GM21423 (cell line): ENCODE measurements at regions not wholly inside any gene's neighbourhood (a gene's known extent, or its start where the extent isn't known, plus 50 kb on each side); places are given as distances from the start of the nearest gene placed in this dataset.
"Not testable (repeated sequence)": the region's sequence is repeated elsewhere in the genome, so short reads cannot be mapped to it uniquely, and the experiment has no call there.

ENCODE experiments used
- ATAC-seq: cut with Tn5 transposase; IDR thresholded peaks from one replicate; pipeline ENCODE4 v1.9.1; 2021; ENCODE audit warnings: mild to moderate bottlenecking, moderate library complexity; ENCODE audit not compliant: unreplicated experiment

DNA sequence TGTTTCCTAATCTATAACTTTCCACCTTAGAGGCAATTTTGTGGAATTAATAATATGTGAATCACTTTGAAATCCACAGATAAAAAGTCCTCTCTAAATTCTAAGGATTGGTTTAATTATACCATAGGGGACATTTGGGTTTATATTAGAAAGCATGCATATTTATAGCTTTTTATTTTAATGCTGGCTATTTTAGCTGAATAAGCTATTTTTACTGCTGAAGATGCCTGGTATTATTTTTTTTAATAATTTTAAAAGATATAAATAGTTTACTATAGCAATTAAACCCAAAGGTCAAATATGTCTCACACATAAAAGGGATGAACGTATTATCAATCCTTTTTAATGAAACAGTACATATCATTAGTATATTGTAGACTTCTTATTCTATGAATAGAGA, 415.4 kb downstream of the MAGEB5 start:
- ATAC-seq = no peak

DNA sequence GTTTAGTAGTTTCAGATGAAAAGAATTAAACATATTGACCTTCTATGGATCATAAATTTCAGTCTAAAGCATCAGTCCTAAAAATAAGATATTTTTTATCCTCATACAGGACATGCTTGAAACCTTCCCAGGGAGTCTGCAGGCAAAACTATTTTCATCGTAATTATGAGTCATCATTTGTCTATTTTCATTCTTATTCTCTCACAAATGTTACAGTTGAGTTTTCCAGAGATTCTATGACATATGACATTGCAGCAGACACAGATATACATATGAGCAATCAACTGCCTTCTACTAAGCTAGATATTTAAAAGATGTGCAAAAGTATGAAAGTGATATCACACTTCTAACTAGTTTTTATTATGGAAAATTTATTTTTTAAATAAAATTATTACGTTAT, 398.0 kb downstream of the MAGEB5 start:
- no peak for ATAC-seq

DNA sequence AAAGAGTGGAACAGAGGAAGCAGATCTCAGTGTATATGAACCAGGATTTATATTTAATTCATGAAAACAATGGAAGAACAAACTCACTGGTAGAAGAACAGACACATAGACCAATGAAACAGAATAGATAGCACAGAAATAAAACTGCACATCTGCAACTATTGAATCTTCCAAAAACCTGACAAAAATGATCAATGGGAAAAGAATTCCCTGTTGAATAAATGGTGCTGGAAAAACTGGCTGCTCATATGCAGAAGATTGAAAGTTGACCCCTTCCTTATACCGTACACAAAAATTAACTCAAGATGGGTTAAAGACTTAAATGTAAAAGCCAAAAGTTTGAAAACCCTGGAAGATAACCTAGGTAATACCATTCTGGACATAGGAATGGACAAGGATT, 391.0 kb downstream of the MAGEB5 start:
- no peak for ATAC-seq

DNA sequence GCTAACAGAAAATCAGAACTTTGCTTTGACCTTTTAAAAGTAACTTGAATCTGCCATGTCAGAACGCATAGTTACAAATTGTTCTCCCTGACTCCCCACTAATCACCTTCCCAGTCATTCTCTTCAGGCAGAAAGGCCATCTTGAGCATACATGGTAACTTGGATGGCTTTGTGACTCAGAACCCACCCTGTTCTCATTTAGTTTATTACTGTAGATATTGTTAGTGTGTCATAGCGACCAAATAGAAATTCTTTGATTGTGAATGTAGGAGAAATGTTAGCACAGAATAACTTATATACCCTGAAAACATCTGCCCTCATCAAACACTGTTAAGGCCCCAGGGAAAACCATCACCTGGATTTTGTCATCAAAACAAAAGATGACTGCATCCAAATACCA, 382.0 kb downstream of the MAGEB5 start:
- no peak for ATAC-seq

DNA sequence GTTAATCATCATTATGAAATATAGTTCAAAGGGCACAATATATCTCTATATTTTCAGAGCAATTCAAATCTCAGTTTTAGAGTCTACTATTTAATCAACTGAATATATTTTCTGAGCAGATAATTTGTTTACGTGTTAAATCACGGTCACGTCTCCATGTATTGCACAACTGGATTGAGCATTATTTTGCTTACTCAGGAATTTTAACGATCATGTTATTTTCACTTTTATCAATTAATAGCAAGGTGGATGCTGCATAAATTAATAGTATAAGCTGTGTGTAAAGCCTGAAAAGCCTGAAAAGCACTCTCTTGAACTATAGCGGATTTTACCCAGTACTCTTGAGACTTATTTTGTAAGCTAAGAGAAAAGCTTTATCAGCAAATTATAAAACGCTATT, 374.9 kb downstream of the MAGEB5 start:
- ATAC-seq = no peak

DNA sequence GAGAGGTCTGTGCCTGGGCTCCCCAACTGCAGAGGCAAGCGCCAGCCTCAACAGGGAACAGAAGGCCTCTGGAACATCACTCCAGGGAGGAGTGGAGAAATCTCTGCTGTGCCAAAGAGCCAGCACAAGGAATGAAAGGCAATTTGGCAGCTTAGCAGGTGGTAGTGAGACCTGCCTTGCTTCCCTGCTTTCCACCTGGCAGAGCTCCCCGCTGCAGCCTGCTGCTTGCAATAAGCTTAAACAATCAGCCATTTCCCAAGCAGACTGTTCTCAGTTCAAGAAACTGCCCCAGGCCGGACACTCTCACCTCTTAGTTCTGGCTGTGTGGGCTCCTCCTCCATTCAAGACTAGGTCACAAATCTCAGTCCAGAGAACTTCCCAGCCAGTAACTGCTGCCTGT, 370.6 kb downstream of the MAGEB5 start:
- ATAC-seq = no peak

DNA sequence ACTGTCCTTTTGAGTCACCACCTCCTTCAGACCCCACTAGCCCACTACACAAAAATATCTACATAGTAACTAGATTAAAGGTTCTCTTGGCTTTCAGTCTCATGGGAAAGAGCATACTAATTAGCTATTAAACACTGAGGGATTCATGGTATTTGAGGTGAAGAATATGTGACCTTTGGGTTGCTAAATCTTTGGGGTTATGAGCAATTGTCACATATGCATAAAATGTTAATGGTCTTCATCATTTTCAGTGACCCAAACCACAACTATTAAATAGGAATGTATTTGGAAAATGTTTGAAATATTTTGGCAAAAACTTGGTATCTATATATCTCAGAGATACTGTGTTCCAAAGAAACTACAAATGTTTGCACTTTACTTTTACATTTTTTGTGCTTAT, 365.1 kb downstream of the MAGEB5 start:
- no peak for ATAC-seq

DNA sequence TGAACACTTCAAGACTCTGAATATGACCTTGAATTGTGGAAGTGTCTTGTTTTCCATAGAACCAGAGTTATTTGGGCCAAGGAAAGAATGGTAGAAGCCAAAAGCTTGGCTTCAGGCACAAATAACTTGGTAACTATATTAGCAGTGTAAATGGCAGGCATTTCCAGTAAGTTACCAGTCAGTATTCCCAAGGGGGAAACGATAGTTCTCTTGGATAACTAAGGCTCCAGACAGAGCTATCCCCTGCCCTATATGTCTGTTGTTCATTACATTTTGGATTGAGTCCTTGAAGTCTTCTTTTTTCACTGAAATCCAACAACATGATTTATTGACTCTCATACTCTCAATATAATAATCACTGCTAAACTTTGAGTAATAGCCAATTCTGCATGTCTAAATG, 364.1 kb downstream of the MAGEB5 start:
- ATAC-seq = no peak

DNA sequence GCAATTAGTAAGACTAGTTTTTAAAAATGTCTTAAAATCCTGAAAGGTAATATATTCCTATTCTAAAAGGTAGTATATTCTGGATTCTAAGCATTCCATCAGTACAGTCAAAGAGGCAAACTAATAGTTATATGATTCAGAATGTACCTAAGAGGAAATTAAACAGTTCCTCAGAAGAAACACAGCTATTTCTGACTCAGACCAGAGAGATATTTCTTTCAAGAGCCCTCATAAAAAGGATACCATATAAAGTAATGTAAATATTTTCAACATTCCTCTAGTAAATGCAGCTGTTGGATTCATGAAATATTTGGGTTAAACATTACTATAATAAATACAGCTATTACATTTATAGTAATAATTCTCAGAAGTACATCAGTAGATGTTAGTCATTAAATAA, 358.3 kb downstream of the MAGEB5 start:
- ATAC-seq = no peak

DNA sequence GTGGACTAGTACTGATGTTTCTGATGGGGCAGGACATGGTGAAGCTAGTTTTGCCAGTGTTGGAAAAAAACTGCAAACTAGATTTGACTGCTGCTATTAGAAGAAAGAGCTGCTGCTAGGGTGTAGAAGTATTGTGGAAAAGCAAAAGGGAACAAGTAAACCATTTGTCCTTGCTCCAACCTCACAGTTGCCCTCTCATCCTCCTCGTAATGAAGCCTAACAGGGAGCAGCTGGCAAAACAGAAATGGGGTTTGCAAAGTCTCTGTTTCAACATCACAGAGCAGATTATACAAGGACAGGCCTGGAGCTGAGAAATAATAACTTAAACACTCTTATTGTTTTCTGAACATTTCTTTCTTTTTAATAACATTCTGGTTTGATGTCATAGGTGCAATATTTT, 346.2 kb downstream of the MAGEB5 start:
- no peak for ATAC-seq

DNA sequence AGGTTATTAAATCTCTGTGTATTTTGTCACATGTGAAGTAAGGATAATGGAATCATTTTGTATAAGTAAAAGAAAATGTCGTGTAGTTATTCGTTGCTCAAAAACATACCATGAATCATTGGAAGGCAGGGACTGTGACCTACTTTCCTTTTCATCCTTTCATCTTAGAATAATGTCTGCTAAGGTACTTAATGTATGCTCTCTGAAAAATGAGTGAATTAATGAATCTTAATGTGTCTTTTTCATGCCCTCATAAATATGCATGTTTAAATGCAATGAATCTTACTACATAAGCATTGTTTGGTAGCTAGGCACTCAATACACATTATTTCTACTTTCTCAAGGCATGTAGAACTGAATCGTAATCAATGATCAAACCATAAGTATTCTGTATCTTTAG, 343.9 kb downstream of the MAGEB5 start:
- ATAC-seq = no peak

DNA sequence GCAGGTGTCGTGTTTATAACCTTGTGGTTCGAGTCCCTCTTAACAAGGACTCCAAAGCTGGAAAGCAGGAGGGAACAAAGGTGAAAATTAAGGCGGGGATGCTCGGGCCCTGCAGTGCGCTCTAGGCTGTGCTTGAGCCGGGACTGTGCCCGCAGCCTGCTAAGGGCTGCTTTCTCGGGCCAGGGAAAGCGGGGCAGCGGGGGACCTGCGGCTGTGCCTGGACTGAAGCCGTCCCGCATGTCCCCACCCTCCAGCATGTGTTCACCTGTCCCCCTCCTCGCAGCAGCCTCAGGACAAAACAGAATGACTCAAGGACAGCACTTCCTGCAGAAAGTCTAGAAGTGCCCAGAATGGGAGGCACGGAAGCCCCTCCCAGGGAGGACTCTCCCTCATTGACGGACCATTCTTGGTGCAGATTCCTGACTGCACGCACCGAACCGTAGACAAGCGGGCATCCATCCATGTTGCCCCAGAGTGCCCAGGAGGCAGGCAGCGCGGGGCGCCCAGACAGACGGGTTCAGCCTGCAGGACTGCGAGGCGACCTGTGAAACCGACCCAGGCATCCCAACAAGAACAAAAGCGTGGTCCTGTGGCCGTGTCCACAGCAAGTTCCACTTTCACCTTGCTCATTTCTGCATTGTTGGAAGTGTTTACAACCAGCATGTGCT, 342.9 kb downstream of the MAGEB5 start:
- no peak for ATAC-seq

DNA sequence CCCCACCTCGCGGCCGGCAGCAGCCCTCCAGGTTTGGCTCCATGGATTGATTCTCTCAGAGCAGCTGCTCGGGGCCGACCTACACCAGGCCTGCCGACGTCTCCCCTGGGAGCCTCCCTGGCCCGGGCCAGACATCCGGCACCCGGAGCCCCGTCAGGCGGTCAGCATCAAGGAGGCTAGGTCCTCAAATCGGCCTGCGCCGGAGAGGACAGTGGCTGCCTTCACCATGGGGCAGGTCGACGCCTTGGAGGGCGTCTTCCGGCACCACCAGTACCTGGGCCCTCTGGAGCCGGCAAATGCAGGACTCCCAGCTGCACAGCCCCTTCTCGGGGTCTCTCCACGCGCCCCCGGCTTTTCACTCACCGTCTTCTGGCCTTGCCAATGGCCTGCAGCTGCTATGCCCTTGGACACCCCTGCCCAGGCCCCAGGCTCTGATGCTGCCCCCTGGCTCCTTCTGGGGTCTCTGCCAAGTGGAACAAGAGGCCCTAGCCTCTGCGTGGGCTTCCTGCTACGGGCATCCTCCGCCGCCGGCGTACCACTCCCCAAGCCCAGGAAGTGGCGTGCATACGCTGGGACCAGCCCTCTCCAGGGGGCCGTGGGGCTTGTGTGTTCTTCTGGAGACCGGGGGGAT, 341.8 kb downstream of the MAGEB5 start:
- no peak for ATAC-seq

DNA sequence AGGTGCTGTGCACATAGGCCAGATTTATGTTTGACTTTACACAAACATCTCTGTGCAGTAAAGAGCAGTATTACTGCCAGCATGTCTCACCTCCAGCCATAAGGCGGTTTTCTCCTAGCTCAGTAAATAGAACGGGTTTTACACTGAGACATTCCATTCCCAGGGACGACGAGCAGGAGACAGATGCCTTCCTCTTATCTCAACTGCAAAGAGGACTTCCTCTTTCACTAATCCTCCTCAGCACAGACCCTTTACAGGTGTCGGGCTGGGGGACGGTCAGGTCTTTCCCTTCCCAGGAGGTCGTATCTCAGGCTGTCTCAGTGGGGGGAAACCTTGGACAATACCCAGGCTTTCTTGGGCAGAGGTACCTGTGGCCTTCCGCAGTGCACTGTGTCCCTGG, 309.8 kb downstream of the MAGEB5 start:
- ATAC-seq = not testable (repeated sequence)

DNA sequence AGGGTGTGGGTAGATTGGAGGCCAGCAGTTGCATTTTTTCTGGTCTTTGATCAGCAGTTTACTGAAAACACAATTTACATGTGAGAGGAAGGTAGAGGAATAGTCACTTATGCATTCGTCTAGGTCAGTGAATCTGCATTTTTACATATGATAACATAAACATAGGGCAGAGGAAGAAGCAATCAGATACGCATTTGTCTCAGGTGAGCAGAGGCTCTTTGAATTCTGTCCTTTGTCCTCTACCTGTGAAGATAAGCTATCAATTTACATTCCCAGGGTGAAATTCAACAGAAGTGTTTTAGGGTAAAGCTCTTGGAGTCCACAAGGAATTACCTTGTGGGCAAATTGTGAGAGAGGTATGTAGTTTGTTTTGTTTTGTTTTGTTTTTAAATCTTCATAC, 306.5 kb downstream of the MAGEB5 start:
- no peak for ATAC-seq

DNA sequence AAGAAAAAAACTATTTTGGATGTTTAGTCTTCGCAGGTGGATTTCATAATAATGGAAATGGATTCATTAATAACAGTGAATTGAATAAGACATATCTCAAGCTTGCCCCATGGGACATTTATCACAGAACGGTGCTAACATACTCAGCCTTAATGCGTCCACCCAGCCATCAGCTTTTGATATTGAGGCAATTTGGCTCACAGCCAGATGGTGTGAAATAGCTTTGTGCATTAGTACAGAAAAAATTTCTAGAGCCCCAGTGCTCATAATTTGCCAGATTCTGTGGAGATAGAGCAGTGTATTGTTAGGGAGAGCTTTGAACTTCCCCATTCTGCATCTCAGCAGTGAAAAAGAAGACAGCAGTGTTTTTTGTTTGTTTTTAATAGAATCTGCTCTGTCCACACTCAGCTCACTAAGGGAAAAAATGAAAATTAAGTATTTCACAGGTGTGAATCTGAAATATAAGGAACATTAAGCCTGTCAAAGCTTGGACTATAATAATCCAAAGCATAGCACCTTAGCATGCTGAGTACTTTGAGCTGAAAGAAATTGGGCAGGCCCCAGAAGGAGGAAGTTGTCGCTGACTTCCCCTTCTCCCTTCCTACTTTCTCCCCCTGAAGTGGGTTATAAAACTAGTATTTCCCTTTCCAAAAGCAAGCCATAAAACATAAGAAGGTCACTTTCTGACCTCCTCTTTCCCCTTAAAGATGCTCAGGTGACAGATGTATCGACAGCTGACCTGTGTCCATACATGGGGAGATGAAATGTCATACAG, 295.8 kb downstream of the MAGEB5 start:
- ATAC-seq = no peak

DNA sequence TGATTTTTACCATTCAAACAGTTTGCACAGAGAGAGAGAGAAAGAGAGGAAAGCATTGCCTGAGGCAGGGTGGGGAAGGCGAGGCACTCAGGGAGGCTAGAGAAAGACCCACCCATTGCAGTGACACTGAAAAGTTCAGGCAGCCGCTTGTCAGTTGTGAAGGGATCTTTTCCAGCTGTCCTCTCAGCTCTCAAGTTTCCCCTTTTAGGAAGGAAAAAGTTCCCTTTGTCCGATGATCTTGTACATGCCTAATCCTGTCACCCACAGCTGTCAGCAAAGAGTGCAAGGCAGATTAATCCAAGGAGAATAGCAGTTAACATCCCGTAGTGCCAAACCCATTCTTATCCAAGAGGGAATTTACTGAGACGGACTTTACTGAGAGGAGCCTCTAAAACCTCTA, 255.0 kb downstream of the MAGEB5 start:
- no peak for ATAC-seq

DNA sequence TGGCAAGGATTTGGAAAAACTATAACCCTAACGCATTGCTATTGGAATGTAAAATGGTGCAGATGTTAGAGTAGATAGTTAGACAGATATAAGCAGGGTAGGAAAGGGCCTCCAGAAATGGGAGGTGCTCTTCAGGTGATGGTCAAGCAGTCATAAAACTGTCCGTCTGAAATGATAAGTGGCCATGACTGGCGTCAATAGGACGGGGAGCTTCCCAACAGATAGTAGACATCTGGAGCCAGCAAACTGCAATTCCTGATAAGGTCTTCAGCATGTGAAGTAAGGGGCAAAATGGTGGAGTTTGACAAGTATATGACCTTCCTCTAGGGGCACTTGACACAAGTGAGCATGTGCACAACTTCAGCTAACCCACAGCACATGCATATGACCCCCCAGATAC, 250.4 kb downstream of the MAGEB5 start:
- no peak for ATAC-seq

DNA sequence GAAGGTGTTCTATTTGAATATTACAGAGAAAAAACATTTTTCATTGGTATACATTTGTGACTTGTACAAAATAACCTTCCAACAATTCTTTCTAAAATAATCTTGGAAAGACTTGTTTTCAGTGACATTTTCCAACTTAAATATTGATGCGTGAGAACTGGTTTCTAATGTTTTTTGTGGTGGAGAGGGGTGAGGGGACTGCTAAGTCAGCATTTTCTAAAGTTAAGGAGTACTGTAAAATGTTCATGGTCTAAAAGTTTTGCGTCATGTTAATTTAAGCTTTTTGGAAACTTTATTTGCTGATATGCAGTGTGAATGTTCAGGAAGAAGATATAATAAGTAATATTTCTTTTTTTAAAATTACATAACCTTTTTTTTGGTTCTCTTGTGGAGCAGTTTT, 229.3 kb downstream of the MAGEB5 start:
- ATAC-seq = no peak

DNA sequence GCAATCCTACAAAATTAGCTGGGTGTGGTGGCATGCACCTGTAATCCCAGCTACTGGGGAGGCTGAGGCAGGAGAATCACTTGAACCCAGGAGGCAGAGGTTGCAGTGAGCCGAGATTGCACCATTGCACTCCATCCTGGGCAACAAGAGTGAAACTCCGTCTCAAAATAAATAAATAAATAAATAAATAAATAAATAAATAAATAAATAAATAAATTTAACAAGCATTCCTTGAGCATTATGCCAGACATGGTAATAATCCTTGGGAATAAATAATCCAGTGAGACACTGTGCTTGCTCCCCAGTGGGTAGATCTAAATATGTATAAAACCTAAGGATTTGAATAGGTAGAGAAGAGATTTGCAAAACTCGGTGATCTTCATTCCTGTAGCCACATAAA, 228.4 kb downstream of the MAGEB5 start:
- ATAC-seq = not testable (repeated sequence)

DNA sequence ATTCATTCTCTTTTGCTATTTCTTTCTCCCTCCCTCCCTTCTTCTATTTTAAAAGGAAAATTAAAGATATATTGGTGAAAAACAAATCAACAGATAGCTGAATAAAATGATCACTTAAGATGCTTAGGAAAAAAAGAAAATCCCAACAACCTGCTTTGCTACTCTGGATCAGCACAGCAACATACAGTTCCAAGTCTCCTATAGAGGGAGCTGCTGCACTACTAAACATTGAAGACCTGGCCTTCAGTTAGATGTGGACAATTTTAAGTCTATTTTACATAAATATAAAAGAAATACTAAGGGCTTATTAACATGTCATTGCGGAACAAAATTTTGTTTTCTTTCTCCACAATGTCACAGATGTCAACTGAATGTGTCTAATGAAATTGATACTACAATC, 226.4 kb downstream of the MAGEB5 start:
- no peak for ATAC-seq

DNA sequence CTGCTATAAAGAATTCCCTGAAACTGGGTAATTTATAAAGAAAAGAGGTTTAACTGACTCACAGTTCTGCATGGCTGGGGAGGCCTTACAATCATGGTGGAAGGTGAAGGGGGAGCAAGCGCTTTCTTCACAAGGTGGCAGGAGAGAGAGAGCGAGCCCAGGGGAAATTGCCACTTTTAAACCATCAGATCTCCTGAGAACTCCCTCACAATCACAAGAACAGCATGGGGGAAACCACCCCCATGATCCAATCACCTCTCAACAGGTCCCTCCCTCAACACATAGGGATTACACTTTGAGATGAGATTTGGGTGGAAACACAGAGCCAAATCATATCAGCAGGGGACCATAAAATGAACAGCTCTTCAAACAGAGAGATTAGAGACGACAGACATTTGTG, 198.6 kb downstream of the MAGEB5 start:
- no peak for ATAC-seq
